NCI-H1092 treated with DMSO at 0.1 percent for 48 hours (cell line): ENCODE measurements at regions not wholly inside any gene's neighbourhood (a gene's known extent, or its start where the extent isn't known, plus 50 kb on each side); places are given as distances from the start of the nearest gene placed in this dataset.
"Not testable (repeated sequence)": the region's sequence is repeated elsewhere in the genome, so short reads cannot be mapped to it uniquely, and the experiment has no call there.

ENCODE experiments used
- DNase-seq: peaks from one replicate; lab custom pipeline; 2025; lab: John Stamatoyannopoulos, UW

DNA sequence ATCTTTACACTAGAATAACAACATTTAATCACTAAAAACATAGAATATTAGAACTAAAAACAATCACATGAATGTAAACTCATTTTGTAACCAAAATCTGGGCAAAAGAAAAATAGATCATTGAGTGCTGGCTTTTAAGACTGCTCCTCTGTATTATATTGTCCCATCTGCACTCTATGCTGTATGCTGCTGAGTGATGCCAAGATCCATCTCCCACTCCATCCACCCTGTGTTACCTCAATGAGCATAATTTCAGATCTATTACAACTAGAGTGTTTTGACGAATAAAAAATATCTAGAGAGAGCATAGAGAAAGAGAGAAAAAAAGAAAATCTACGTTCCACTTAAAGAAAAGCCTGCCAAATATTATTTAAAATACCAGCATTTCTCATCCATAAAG is 1060.4 kb downstream of the ZPLD1 start:
- no peak for DNase-seq

GRCh38 chr3:103499132-103499900 is 1064.5 kb downstream of the ZPLD1 start:
- no peak for DNase-seq

DNA sequence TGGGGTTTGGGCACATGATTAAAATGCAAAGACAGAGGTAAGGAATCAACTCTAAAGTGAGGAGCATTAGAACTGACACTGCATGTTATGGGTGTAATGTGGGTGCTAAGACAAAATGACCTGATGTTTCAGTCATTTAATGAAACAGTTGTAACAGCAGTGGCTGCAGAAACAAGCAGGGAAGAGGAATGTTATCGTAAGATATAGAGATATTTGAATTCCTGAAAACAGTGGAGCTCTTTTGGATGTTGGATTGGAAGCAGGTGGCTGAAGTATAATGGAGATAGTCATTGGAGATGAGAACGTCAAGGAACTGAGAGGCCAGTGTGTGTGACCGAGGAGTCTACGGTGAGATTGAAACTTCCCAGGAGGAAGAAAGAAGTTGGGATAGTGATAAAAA is 1065.2 kb downstream of the ZPLD1 start:
- no peak for DNase-seq

GRCh38 chr3:103510760-103511159 is 1075.9 kb downstream of the ZPLD1 start:
- DNase-seq: no peak

DNA sequence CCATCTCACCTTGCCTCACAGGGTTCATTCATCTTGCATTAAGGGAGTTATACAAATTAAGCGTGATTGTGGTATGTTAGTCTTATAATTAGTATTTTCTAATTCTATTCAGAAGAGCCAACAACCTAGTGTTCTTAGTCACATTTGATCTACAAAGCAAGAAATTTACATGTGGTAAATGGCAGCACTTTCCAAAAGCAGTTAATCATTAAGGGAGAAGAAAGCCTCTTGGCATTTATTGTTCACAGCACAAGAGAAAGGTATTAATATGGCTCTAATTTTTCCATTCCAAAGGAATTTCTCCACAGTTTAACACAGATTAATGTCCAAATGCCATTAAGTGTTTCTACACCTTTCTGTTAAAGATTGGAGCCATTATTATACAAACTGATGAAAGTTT is 1077.1 kb downstream of the ZPLD1 start:
- DNase-seq: no peak

GRCh38 chr3:103512595-103512994 is 1077.8 kb downstream of the ZPLD1 start:
- DNase-seq: no peak

GRCh38 chr3:103513003-103513402 is 1078.2 kb downstream of the ZPLD1 start:
- no peak for DNase-seq

GRCh38 chr3:103515116-103515515 is 1080.3 kb downstream of the ZPLD1 start:
- no peak for DNase-seq

DNA sequence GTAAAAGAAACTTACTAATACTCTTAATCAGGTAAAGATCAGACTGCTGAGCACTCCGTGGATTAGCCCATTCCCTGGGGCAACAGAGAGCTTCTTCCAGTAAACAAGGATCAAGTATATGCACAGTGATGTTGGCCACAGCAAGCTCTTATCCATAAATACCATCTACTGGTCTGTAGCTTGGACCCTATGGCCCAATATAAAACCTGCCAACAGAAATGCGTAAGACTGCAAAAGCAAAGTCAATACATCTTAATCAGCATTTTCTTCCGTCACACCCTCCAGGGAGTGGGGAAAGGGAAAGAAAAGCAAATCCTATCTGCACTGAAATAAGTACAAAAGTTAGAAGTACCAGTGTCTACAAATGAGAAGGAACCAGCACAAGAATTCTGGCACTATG is 1082.1 kb downstream of the ZPLD1 start:
- DNase-seq: no peak

DNA sequence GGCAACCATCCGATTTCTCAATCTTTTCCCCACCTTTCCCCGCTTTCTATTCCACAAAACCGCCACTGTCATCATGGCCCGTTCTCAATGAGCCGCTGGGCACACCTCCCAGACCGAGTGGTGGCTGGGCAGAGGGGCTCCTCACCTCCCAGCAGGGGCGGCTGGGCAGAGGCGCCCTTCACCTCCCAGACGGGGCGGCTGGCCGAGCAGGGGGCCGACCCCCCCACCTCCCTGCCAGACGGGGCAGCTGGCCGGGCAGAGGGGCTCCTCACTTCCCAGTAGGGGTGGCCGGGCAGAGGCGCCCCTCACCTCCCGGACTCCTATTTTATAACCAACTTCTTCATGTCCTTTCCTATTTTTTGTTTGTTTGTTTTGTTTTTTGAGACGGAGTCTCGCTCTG is 1096.5 kb downstream of the ZPLD1 start:
- DNase-seq: not testable (repeated sequence)

- no peak for DNase-seq
Measured at GRCh38 chr3:103532986-103533385, 1098.2 kb downstream of the ZPLD1 start.

DNA sequence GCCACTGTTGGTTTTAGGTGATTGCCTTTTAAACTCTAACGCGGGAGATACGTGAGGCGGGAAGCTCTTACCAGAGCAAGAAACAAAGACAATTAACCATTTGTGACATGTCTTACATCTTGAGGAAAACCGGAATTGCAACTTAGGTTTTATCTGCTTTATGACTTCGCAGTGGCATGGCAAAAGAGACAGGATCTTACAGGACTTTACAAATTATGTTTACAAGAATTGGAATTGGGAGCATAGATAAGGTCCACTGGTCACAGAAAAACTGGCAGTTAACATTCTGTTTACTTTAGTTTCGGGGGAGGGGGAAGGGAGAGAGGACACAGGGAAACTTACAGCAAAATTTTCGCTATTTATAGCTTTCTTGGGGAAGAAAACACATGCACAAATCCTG is 1119.6 kb downstream of the ZPLD1 start:
- DNase-seq: no peak

GRCh38 chr3:103564116-103564515 is 1129.3 kb downstream of the ZPLD1 start:
- DNase-seq: not testable (repeated sequence)

DNA sequence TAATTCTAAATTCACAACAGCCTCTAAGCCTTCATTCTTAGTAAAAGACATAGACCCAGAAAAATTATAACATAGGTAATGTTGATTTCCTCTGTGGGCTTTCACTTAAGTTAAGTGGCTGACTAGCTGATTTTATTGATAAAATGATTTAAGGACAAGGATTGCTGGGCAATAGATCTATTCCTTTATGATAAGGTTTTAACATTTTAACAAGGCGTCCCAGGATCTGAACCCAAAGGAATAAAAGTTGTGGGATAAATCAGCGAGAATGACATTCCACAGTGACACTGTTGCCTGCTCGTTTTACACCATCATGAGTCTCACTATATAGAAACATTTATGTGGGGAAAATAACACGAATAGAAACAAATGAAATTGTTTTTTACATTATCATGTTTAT is 1151.0 kb downstream of the ZPLD1 start:
- DNase-seq: no peak

DNA sequence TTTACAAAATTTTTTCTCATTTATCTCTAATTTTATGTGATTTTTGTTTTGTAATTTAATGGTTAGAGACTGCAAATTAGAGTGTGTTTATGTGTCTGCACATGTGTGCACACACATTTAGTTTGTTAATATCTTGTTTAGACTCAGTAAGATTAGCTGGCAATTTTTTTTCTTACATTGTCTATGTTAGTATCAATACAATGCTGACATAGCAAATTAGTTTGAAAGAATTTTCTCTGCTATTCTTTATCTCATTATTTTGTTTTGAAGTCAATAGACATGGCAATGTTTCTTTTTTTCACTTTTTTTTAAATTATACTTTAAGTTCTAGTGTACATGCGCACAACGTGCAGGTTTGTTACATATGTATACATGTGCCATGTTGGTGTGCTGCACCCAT is 1155.0 kb downstream of the ZPLD1 start:
- DNase-seq: no peak

DNA sequence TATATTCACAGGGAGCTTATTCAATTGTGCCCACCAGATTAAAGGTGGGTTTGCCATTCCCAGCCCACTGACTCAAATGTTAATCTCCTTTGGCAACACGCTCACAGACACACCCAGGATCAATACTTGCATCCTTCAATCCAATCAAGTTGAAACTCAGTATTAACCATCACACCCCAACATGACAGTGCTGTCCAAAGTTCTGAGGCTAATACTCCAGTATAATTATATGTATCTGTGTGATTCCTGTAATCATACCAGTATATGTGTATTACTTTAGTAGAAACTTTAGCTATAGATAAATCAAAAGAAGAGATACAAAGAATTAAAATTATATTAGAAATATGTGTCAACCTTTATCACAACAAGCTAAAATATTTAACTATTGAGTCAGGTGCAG is 1166.0 kb downstream of the ZPLD1 start:
- no peak for DNase-seq

- DNase-seq: no peak
Measured at GRCh38 chr3:103601666-103602065, 1166.9 kb downstream of the ZPLD1 start.

DNA sequence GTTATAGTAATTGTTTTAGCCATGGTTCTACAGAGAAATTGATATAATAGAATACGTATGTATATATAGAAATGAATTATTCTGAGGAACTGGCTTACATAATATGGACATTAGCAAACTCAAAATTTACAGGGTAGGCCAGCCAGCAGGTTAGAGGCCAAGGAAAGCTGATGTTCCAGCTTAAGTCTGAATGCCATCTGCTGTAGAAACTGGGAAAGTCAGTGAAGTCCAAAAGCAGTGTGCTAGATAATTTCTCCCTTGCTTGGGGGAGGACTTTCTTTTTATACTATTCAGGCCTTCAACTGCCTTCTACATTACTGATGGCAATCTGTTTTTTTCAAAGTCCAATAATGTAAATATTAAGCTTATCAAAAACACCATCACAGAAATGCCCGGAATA is 1174.7 kb downstream of the ZPLD1 start:
- no peak for DNase-seq

- DNase-seq: no peak
Measured at GRCh38 chr3:103613397-103614156, 1178.8 kb downstream of the ZPLD1 start.

GRCh38 chr3:103614719-103615118 is 1179.9 kb downstream of the ZPLD1 start:
- DNase-seq: no peak

- DNase-seq: no peak
Measured at GRCh38 chr3:103617961-103618360, 1183.1 kb downstream of the ZPLD1 start.

DNA sequence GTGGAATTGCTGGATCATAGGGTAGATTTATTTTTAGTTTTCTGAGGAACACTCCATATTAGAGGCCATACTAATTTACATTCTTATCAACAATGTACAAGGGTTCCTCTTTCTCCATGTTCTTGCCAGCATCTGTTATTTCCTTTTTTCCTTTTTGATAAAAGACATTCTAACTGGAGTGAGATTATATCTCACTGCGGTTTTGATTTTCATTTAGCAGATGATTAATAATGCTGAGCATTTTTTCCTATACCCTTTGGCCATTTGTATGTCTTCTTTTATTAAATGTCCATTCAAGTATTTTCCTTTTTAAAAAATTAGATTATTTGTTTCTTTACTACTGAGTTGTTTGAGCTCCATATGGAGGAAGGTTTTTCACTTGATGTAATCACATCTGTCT is 1189.5 kb downstream of the ZPLD1 start:
- no peak for DNase-seq

- no peak for DNase-seq
Measured at GRCh38 chr3:103629391-103629790, 1194.6 kb downstream of the ZPLD1 start.

DNA sequence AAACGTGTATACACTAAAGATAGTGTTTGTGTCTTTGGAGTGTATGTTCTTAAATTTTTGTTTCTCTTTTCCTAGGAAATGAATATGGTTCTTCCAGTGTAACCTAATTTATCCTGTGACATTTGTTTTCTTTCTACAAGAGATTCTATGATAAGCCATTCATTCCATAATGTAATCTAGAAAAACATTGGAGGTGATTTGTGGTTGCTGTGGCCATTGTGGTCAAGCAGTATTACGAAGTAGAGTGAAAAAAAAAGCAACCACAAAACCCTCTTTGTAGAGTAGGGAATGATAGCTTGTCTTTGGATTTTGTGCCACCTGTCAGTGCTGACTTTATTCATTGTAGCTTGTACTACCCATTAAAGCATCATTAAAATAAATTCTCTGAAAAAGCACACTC is 1209.6 kb downstream of the ZPLD1 start:
- no peak for DNase-seq
